Erythroblast (primary cell): ENCODE measurements at regions not wholly inside any gene's neighbourhood (a gene's known extent, or its start where the extent isn't known, plus 50 kb on each side); places are given as distances from the start of the nearest gene placed in this dataset.
"Not testable (repeated sequence)": the region's sequence is repeated elsewhere in the genome, so short reads cannot be mapped to it uniquely, and the experiment has no call there.

Source experiments
- GATA1 ChIP-seq: IDR thresholded peaks from 2 replicates; pipeline ENCODE4 v1.6.1; 2011; ENCODE audit warnings: low read depth, mild to moderate bottlenecking, control low read depth, low read length, moderate library complexity
- POLR2A ChIP-seq: IDR thresholded peaks from 2 replicates; pipeline ENCODE4 v1.6.1; 2011; ENCODE audit warnings: mild to moderate bottlenecking, low read length

GRCh38 chr11:42434911-42435310 lies 876.9 kb upstream of the API5 start:
- TF ChIP-seq POLR2A, GATA1: not testable (repeated sequence)
